Dermis microvascular lymphatic vessel endothelial cell (primary cell): ENCODE measurements at regions not wholly inside any gene's neighbourhood (a gene's known extent, or its start where the extent isn't known, plus 50 kb on each side); places are given as distances from the start of the nearest gene placed in this dataset.

Experiments
- DNase-seq, 2 donors: peaks; one replicate each; pipeline versions ENCODE4 v3.0.0 to v3.0.0-alpha.2; 2010; ENCODE audit warnings: low read depth in 2 of 2

- no peak for DNase-seq
These were observed 217.2 kb upstream of the NCAM1 start for GRCh38 chr11:112744041-112744440.

- DNase-seq, result no peak
These were observed 215.2 kb upstream of the NCAM1 start for GRCh38 chr11:112745973-112746372.

GRCh38 chr11:112748252-112748651 is 213.0 kb upstream of the NCAM1 start:
- no peak for DNase-seq

GRCh38 chr11:112748713-112749543 is 212.3 kb upstream of the NCAM1 start:
- DNase-seq, result no peak

GRCh38 chr11:112751329-112751728 is 209.9 kb upstream of the NCAM1 start:
- DNase-seq, result no peak

- DNase-seq, result no peak
These were observed 209.4 kb upstream of the NCAM1 start for GRCh38 chr11:112751772-112752171.

GRCh38 chr11:112752563-112752962 is 208.7 kb upstream of the NCAM1 start:
- DNase-seq, result no peak

GRCh38 chr11:112753706-112754105 is 207.5 kb upstream of the NCAM1 start:
- no peak for DNase-seq

- DNase-seq, result no peak
These were observed 201.8 kb upstream of the NCAM1 start for GRCh38 chr11:112759418-112759817.

- no peak for DNase-seq
These were observed 200.7 kb upstream of the NCAM1 start for GRCh38 chr11:112760396-112761059.

GRCh38 chr11:112761911-112762706 is 199.1 kb upstream of the NCAM1 start:
- DNase-seq, result no peak

GRCh38 chr11:112762707-112763090 is 198.5 kb upstream of the NCAM1 start:
- no peak for DNase-seq

- no peak for DNase-seq
These were observed 195.9 kb upstream of the NCAM1 start for GRCh38 chr11:112765337-112765736.

- DNase-seq, result no peak
These were observed 192.1 kb upstream of the NCAM1 start for GRCh38 chr11:112769170-112769569.

- no peak for DNase-seq
These were observed 191.6 kb upstream of the NCAM1 start for GRCh38 chr11:112769584-112769983.

- DNase-seq, result no peak
These were observed 191.2 kb upstream of the NCAM1 start for GRCh38 chr11:112770033-112770432.

- no peak for DNase-seq
These were observed 190.7 kb upstream of the NCAM1 start for GRCh38 chr11:112770487-112770886.

- no peak for DNase-seq
These were observed 189.4 kb upstream of the NCAM1 start for GRCh38 chr11:112771851-112772250.

- no peak for DNase-seq
These were observed 188.0 kb upstream of the NCAM1 start for GRCh38 chr11:112773264-112773663.

- DNase-seq, result no peak
These were observed 184.4 kb upstream of the NCAM1 start for GRCh38 chr11:112776834-112777233.

- no peak for DNase-seq
These were observed 183.9 kb upstream of the NCAM1 start for GRCh38 chr11:112777283-112777751.
